ENCODE measurements at regions not wholly inside any gene's neighbourhood (a gene's known extent, or its start where the extent isn't known, plus 50 kb on each side); places are given as distances from the start of the nearest gene placed in this dataset.
"Not testable (repeated sequence)": the region's sequence is repeated elsewhere in the genome, so short reads cannot be mapped to it uniquely, and the experiment has no call there.

GRCh38 chr4:170599894-170600293, 510.1 kb upstream of the AADAT start:
- DNase-seq (ENCODE audit: low read depth): no peak

DNA sequence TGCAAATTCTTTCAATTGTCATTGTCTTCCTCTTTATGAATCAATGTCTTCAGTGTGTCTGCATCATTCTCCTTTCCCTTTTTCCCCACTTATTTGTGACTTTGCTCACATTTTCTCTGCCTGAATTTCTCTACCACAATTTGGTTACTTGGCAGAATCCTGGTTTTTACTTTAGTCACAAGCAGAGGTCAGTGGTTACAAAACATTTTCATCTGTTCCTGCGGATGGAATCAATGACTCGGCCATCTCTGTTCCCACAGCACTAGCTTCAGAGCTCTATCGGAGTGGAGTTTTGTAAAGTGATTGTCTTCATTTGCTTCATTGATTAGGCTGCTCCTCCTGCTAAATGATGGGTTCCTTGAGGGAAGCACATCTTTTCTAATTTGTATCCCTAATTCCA, 501.3 kb upstream of the AADAT start:
- DNase-seq (ENCODE audit: low read depth): no peak

- DNase-seq (ENCODE audit: low read depth): no peak
Measured at GRCh38 chr4:170589597-170590191, 499.9 kb upstream of the AADAT start.

DNA sequence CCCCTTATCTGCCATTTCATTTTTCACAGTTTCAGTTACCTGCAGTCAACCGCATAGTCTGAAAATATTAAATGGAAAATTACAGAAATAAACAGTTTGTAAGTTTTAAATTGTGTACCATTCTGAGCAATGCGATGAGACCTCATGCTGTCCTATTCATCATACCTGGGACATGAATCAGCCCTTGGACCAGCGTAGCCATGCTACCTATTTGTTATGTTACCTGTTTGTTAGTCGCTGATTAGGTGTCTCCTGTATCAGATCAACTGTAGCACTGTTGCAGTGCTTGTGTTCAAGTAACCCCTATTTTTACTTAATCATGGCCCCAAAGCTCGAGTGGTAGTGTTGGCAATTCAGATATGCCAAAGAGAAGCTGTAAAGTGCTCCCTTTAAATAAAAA, 492.2 kb upstream of the AADAT start:
- DNase-seq (ENCODE audit: low read depth): no peak

- no peak for DNase-seq (ENCODE audit: low read depth)
Measured at GRCh38 chr4:170581322-170581721, 491.6 kb upstream of the AADAT start.

DNA sequence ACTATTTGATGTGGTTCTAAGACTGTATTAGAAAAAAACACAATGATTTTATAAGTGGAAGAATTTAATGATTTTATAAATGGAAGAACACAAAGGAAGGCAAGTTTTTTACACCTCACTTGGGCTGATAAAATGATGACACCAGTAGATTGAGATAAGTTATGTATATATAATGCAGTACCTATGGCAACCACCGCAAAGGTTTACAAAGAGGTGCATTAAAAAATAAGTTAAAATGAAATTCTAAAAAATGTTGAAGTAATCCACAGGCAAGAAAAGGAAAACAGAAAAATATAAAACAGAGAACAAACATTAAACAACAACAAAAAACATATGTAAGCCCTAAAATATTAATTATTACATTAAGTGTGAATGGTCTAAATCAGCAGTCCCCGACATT, 490.9 kb upstream of the AADAT start:
- no peak for DNase-seq (ENCODE audit: low read depth)

DNA sequence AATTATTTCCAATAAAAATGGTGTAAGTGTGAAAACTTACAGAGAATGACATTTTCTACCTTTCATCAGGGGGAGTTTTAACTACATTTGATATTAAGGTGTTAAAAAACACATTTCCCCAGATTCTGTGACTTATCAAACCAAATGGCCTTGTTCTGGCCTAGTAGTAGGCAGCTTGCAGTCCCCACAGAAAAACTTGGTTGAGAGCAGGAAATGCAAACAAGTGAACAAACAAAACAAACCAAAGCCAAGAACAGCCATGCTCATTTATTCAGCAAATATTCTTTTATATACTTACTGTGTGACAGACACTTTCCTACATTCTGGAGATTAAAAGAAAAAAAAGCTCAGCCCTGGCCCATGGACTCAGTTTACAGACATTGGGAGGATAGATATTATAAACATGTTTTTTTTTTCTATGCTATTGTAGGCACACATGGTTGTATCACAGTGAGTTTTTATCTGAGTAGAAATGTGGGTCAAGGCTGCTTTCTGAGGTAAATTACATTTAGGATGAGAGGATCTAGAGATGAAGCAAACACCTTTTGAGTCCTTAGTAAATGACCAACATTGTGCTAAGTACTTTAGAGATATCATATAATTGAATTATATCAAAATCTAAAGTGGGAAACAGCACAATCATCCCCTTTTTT, 449.2 kb upstream of the AADAT start:
- no peak for DNase-seq (ENCODE audit: low read depth)

DNA sequence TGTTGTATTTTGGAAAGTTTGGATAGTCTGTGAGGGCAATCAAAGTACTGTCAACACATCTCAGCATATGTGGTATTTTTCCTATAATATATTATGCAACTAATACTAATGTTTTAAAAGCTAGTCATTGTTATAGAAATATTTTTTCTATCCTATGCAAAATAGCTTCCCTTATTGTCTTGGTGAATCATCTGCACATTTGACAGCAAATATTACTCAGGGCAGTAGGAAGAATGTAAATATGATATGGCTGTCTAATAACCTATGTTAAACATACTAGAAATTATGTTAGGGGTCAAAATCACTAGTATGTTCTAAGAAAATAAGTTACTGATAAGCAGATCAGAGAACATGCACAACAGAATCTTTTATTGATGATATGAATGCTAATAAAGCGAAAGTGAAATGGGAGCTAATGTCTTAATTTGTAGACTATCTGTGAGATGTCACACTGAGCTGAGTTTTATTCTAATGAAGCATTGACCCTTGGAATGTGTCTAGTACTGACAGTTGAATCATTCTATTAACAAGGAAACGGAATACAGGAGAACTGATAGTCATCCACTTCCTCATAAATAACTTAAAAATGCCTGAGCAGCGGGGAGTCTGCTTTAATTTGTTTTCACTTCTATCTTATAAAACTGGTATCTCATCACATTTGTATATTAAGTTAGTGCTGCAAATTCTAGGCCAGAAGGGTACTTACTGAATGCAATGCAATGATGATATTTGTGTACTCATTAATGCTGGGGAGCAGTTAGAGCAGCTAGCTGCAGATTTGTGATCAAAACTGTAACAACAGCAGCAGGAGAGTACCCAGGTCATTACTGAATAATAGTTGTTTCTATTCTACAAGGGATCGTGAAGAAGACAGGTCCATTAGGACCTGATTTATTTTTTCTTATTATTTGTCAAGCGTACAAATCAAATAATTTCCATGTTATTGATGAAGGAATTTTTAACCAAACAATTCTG, 440.3 kb upstream of the AADAT start:
- DNase-seq (ENCODE audit: low read depth): no peak

- DNase-seq (ENCODE audit: low read depth): no peak
Measured at GRCh38 chr4:170526471-170526870, 436.7 kb upstream of the AADAT start.

DNA sequence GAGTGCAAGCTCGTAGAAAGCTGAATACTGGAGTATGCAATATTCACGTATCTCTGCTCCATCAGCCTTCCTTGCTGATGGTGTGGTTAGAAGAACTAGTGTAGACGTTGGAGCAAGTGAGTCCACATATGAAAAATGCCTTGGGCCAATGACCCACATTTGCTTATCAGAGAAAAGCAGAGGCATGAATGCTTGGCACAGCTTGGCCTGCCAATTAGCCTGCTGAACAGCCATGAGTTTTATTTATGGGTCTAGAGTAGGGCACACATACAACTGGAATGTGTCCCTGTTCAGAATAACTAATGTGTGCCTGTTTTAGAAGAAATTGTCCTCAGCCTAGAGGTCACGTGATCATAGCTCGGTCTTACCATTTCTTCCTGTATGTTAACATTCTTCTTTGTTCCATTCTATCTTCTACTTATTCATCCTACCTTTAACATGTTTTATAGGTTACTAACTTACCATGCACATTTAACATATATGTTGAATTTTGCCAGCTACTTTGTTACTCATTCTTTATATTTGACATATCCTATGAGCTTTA, 432.7 kb upstream of the AADAT start:
- DNase-seq (ENCODE audit: low read depth): no peak

- no peak for DNase-seq (ENCODE audit: low read depth)
Measured at GRCh38 chr4:170497689-170498088, 407.9 kb upstream of the AADAT start.

DNA sequence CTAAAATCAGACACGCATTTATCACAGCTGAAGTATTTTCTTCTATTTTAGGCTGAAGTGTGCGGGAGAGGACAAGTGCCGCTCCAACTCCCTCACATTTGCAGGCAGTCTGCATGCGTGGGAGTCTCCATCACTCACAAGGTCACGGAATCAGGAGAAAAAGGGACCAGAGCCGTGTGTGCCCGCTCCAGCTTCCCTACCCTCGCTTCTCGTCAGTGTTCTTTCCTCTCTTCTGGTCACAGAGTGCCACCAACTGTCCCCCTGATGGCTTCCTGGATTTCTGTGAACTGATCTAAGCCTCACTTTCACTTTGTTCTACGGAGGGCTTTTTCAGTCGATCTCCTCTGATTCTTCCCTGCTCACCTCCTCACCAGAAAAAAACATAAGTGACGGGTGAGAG, 407.4 kb upstream of the AADAT start:
- no peak for DNase-seq (ENCODE audit: low read depth)

- no peak for DNase-seq (ENCODE audit: low read depth)
Measured at GRCh38 chr4:170491981-170492380, 402.2 kb upstream of the AADAT start.

DNA sequence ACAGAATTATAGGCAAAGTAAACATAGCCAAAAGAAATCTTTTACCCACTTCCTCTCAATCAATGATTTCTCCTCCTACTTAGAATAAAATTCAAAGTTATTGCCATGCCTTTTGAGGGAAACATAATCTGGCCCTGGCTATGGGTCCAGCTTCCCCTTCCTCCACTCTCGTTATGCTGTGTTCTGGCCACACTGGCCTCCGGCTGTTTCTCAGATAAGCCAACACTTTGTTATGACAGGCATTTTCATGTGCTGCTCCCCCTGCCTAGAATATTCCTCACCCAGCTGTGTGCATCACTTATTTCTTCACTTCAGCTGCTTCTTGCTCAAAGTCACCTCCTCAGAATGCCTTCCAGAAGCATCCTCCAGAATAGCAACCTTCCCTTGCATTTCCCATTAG, 386.6 kb upstream of the AADAT start:
- DNase-seq (ENCODE audit: low read depth): no peak

DNA sequence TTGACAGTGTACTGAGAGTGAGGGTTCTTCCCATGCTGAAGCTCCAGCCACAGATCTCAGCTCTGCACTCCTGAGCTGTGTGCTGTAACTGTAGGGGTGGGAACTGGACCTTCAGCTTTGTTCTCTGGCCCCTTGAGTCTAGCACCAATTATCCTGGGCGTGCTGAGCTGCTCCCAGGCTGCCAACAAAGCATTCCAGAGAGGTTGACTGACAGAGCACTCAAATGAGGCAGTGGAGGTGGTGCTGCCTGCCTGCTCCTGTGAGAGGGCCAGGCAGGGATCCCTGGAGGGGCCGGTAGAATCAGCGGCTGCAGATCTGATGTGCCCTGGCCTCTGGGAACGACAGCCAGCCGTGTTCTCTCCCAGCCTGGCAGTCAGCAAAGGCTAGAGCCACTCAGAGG, 375.7 kb upstream of the AADAT start:
- no peak for DNase-seq (ENCODE audit: low read depth)

GRCh38 chr4:170464614-170465197, 374.9 kb upstream of the AADAT start:
- no peak for DNase-seq (ENCODE audit: low read depth)

GRCh38 chr4:170446782-170447181, 357.0 kb upstream of the AADAT start:
- no peak for DNase-seq (ENCODE audit: low read depth)

GRCh38 chr4:170441146-170441545, 351.4 kb upstream of the AADAT start:
- not testable (repeated sequence) for DNase-seq (ENCODE audit: low read depth)

DNA sequence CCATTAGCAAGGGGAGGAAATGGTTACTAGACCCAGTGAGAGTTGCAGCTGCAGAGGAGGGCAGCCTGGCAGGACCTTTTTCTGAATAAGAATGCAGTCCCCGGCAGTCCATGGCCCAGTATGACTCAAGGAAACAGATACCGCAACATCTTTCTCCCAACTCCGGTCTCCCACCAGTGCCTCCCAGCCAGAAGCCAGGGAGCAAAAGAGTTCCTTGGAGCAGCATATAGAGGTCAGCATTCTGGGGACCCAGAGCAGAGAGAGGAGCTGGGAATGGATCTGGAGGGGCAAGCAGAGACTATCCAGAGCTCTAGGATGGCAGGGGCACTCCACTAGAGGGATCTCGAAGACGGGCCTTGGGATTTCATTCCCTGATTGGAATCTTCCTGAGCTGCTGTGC, 339.2 kb upstream of the AADAT start:
- no peak for DNase-seq (ENCODE audit: low read depth)

DNA sequence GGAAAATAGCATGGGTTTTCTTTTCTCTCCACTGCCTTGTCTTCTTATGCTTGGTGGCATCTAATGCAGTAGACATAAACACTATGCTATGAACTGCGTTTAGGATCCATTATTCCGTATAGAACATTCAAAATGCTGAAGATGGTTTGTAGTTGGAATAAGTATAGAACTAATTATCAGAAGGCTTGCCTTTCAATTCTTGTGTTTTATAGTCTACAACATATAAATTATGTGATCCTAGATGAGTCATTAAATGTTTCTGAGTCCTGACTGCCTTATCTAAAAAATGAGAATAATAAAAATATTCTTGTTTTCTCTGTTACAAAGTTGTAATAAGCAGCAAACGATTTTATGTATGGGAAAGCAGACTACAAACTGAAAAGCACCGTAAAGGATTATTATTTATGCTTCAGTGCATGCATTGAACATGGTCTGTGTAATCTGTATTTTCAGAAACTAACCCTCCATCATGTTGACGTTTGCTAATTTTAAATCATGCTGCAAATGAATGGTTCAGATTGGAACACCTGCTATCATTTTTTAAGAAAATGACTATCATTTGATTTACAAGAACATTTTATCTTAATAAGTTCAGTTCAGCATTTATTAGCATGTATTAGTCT, 335.9 kb upstream of the AADAT start:
- DNase-seq (ENCODE audit: low read depth): no peak

DNA sequence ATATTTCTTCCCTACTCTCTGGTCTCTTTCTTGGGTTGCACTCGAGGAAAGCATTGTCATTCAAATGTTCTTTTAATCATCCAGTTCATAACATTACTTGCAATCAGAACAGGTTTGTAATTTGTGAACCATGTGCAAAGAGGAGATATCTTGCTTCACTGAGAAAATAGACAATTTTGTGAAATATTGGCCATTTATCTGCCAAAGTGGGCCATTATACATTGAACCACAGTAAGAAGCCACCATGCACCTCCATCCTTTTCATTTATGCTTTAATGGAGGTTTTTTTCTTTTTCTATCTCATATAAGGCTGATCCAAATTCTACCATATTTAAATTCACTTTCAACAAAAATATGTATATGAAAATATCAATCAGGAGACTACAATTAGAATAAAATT, 335.3 kb upstream of the AADAT start:
- no peak for DNase-seq (ENCODE audit: low read depth)

- DNase-seq (ENCODE audit: low read depth): no peak
Measured at GRCh38 chr4:170423137-170423536, 333.4 kb upstream of the AADAT start.
